H1 (cell line): ENCODE measurements at regions not wholly inside any gene's neighbourhood (a gene's known extent, or its start where the extent isn't known, plus 50 kb on each side); places are given as distances from the start of the nearest gene placed in this dataset.

Source experiments
- CHD2 ChIP-seq: IDR thresholded peaks from 2 replicates; pipeline ENCODE4 v1.6.1; 2012; ENCODE audit warnings: low read length, improper control_type of control experiment
- GTF2F1 ChIP-seq: IDR thresholded peaks from 2 replicates; pipeline ENCODE4 v1.6.1; 2012; ENCODE audit warnings: low read depth, low read length, improper control_type of control experiment, borderline replicate concordance
- JUN ChIP-seq: IDR thresholded peaks from 2 replicates; pipeline ENCODE4 v1.6.1; 2011; ENCODE audit warnings: low read depth, mild to moderate bottlenecking, improper control_type of control experiment, low read length
- POLR2A ChIP-seq, 2 experiments: IDR thresholded peaks; 1 replicate in 1 of 2; 2 replicates in 1 of 2; pipeline ENCODE4 v1.6.1; 2011; ENCODE audit warnings: low read depth in 2 of 2, low read length in 2 of 2, mild to moderate bottlenecking in 2 of 2; ENCODE audit errors: control extremely low read depth in 1 of 2
- RAD21 ChIP-seq, 2 experiments: IDR thresholded peaks in 1 of 2; conservative IDR thresholded peaks in 1 of 2; 2 replicates each; pipeline ENCODE4 v1.6.1; 2011; ENCODE audit warnings: low read depth in 2 of 2, low read length in 2 of 2, improper control_type of control experiment in 1 of 2, inconsistent platforms in 1 of 2, mild to moderate bottlenecking in 1 of 2, moderate library complexity in 1 of 2
- RXRA ChIP-seq: IDR thresholded peaks from 2 replicates; pipeline ENCODE4 v1.6.1; 2011; ENCODE audit warnings: low read depth, mild to moderate bottlenecking, low read length, moderate library complexity; ENCODE audit not compliant: insufficient read depth
- TAF1 ChIP-seq: IDR thresholded peaks from 2 replicates; pipeline ENCODE4 v1.6.1; 2011; ENCODE audit warnings: mild to moderate bottlenecking, low read depth, low read length
- TF ChIP-seq, protein P1 (sequence below): IDR thresholded peaks from 2 replicates; pipeline ENCODE4 v1.6.1; 2012; ENCODE audit warnings: inconsistent platforms
- TF ChIP-seq, protein P2 (sequence below): fragments of 300-600 bp; sonication (generic); IDR thresholded peaks from 2 replicates; pipeline ENCODE4 v1.7.1; 2012; ENCODE audit warnings: low read length, moderate library complexity, mild to moderate bottlenecking, inconsistent platforms; ENCODE audit not compliant: insufficient replicate concordance

GRCh38 chr15:67922106-67922675 lies 82.3 kb upstream of the RNU6-1 start (continued):
- no peak for TF ChIP-seq TAF1
- no peak for TF ChIP-seq GTF2F1
- no peak for TF ChIP-seq CHD2
- TF ChIP-seq, protein P1, sequence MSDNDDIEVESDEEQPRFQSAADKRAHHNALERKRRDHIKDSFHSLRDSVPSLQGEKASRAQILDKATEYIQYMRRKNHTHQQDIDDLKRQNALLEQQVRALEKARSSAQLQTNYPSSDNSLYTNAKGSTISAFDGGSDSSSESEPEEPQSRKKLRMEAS, result no peak
- TF ChIP-seq JUN, result no peak
- no peak for TF ChIP-seq POLR2A (IDR thresholded peaks at IDR 0.05; ENCODE audit: control extremely low read depth in 1 of 2, low read depth in 2 of 2, low read length in 2 of 2)
- no peak for TF ChIP-seq RAD21 (IDR thresholded peaks at IDR 0.05 in 1 of 2, conservative IDR thresholded peaks at IDR 0.05 in 1 of 2; ENCODE audit: low read depth in 2 of 2, low read length in 2 of 2)
- no peak for TF ChIP-seq RXRA
- TF ChIP-seq, protein P2, sequence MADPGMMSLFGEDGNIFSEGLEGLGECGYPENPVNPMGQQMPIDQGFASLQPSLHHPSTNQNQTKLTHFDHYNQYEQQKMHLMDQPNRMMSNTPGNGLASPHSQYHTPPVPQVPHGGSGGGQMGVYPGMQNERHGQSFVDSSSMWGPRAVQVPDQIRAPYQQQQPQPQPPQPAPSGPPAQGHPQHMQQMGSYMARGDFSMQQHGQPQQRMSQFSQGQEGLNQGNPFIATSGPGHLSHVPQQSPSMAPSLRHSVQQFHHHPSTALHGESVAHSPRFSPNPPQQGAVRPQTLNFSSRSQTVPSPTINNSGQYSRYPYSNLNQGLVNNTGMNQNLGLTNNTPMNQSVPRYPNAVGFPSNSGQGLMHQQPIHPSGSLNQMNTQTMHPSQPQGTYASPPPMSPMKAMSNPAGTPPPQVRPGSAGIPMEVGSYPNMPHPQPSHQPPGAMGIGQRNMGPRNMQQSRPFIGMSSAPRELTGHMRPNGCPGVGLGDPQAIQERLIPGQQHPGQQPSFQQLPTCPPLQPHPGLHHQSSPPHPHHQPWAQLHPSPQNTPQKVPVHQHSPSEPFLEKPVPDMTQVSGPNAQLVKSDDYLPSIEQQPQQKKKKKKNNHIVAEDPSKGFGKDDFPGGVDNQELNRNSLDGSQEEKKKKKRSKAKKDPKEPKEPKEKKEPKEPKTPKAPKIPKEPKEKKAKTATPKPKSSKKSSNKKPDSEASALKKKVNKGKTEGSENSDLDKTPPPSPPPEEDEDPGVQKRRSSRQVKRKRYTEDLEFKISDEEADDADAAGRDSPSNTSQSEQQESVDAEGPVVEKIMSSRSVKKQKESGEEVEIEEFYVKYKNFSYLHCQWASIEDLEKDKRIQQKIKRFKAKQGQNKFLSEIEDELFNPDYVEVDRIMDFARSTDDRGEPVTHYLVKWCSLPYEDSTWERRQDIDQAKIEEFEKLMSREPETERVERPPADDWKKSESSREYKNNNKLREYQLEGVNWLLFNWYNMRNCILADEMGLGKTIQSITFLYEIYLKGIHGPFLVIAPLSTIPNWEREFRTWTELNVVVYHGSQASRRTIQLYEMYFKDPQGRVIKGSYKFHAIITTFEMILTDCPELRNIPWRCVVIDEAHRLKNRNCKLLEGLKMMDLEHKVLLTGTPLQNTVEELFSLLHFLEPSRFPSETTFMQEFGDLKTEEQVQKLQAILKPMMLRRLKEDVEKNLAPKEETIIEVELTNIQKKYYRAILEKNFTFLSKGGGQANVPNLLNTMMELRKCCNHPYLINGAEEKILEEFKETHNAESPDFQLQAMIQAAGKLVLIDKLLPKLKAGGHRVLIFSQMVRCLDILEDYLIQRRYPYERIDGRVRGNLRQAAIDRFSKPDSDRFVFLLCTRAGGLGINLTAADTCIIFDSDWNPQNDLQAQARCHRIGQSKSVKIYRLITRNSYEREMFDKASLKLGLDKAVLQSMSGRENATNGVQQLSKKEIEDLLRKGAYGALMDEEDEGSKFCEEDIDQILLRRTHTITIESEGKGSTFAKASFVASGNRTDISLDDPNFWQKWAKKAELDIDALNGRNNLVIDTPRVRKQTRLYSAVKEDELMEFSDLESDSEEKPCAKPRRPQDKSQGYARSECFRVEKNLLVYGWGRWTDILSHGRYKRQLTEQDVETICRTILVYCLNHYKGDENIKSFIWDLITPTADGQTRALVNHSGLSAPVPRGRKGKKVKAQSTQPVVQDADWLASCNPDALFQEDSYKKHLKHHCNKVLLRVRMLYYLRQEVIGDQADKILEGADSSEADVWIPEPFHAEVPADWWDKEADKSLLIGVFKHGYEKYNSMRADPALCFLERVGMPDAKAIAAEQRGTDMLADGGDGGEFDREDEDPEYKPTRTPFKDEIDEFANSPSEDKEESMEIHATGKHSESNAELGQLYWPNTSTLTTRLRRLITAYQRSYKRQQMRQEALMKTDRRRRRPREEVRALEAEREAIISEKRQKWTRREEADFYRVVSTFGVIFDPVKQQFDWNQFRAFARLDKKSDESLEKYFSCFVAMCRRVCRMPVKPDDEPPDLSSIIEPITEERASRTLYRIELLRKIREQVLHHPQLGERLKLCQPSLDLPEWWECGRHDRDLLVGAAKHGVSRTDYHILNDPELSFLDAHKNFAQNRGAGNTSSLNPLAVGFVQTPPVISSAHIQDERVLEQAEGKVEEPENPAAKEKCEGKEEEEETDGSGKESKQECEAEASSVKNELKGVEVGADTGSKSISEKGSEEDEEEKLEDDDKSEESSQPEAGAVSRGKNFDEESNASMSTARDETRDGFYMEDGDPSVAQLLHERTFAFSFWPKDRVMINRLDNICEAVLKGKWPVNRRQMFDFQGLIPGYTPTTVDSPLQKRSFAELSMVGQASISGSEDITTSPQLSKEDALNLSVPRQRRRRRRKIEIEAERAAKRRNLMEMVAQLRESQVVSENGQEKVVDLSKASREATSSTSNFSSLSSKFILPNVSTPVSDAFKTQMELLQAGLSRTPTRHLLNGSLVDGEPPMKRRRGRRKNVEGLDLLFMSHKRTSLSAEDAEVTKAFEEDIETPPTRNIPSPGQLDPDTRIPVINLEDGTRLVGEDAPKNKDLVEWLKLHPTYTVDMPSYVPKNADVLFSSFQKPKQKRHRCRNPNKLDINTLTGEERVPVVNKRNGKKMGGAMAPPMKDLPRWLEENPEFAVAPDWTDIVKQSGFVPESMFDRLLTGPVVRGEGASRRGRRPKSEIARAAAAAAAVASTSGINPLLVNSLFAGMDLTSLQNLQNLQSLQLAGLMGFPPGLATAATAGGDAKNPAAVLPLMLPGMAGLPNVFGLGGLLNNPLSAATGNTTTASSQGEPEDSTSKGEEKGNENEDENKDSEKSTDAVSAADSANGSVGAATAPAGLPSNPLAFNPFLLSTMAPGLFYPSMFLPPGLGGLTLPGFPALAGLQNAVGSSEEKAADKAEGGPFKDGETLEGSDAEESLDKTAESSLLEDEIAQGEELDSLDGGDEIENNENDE, result no peak
